Activated T-cell treated with anti-CD3 and anti-CD28 coated beads, Interleukin-2, amount 50 U/mL, for 1 hour (primary cell): ENCODE measurements at regions not wholly inside any gene's neighbourhood (a gene's known extent, or its start where the extent isn't known, plus 50 kb on each side); places are given as distances from the start of the nearest gene placed in this dataset.
"Not testable (repeated sequence)": the region's sequence is repeated elsewhere in the genome, so short reads cannot be mapped to it uniquely, and the experiment has no call there.

Experiments used
- DNase-seq: peaks from one replicate; pipeline ENCODE4 v3.0.0-alpha.2; 2020

DNA sequence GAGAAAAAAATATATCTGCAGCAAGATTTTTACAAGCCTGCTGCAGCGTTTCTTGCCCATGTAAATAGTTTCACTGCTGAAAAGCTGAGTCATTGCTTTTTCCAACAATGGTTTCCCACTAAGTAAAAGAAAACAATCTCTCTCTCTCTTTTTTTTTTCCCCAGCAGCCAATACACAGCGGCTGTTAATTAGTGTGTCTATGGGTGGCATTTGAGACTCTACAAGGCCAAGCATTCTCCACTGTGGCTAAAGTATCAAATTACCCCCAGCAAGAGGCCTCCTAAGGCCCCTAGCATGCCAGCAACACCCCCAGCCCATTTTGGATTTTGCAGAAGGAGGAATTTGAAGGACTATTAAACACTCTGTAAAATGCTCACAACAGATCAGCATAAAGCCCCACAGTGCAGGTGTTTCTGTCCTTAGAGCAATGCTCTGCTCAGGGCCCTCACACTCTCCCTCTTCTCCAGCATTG is 837.4 kb downstream of the TRIML1 start:
- DNase-seq = no peak

DNA sequence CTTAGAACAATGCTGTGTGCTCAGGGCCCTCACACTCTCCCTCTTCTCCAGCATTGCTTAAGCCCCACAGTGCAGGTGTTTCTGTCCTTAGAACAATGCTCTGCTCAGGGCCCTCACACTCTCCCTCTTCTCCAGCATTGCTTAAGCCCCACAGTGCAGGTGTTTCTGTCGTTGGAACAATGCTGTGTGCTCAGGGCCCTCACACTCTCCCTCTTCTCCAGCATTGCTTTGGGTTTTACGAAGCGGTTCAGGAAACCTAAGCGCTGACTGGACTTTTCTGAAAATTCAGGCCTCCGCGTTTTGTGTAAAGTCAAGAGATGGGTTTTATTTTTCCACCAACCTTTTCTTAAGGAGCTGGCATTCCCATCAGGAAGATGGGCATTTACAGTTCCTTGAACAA is 838.0 kb downstream of the TRIML1 start:
- DNase-seq = not testable (repeated sequence)

GRCh38 chr4:188984518-188984917 is 845.3 kb downstream of the TRIML1 start:
- DNase-seq = no peak

GRCh38 chr4:188986271-188986689 is 847.0 kb downstream of the TRIML1 start:
- no peak for DNase-seq

GRCh38 chr4:188987011-188987410 is 847.8 kb downstream of the TRIML1 start:
- DNase-seq = no peak

DNA sequence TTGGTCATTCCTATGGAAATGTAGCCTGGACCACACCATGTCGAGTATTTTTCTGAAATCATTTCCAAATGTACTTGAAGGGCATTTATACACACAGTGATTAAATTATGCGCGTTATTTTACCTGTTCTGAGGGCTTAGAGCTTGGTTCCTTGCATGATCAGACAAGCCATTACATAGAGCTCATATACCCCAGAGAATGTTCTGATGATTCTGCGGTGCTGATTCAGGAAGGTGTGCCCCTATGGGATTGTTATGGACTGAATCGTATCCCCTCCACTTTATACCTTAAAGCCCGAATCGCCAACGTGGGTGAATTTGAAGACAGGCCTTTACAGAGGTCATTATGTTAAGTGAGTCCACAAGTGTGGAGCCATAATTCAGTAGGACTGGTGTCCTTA is 848.9 kb downstream of the TRIML1 start:
- no peak for DNase-seq

DNA sequence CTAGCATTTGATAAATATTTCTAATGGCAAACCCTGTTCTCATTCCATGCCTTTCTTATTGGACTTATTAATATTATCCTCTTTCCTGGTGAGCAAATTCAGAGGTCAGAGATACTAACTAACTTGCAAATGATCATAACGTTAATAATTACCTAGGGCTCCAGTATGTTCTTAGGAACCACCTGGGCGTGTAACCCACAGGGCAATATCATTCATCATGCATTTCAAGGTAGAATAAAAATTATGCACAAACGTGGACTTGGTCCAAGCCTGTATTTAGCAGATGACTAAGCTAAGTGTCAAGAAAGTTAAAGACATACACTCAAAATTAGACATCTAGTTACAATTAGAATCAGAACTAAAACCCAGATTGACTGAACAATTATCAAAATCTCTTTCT is 850.1 kb downstream of the TRIML1 start:
- no peak for DNase-seq

DNA sequence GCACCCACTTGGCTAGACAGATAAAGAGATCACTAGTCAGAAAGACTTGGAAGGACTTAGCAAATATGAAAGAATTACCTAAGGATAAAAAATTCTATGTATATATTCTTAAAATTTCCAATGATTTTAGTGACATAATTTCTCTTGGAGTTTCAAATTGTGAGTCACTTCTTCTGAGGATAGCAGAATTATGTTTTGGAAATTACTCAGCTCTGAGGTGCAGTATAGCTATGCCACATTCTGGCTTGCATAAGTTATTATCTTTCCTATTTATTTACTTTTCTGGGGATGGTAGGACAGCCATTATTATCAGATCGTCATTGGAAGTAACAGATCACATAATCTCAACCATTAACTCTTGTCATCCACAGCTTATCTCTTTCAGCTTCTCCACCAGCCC is 853.5 kb downstream of the TRIML1 start:
- no peak for DNase-seq

GRCh38 chr4:188993871-188994270 is 854.6 kb downstream of the TRIML1 start:
- no peak for DNase-seq

GRCh38 chr4:189001283-189001970 is 862.2 kb downstream of the TRIML1 start:
- DNase-seq = no peak

- DNase-seq = no peak
Measured at GRCh38 chr4:189001971-189002450, 862.8 kb downstream of the TRIML1 start.

GRCh38 chr4:189002475-189002874 is 863.2 kb downstream of the TRIML1 start:
- DNase-seq = no peak

DNA sequence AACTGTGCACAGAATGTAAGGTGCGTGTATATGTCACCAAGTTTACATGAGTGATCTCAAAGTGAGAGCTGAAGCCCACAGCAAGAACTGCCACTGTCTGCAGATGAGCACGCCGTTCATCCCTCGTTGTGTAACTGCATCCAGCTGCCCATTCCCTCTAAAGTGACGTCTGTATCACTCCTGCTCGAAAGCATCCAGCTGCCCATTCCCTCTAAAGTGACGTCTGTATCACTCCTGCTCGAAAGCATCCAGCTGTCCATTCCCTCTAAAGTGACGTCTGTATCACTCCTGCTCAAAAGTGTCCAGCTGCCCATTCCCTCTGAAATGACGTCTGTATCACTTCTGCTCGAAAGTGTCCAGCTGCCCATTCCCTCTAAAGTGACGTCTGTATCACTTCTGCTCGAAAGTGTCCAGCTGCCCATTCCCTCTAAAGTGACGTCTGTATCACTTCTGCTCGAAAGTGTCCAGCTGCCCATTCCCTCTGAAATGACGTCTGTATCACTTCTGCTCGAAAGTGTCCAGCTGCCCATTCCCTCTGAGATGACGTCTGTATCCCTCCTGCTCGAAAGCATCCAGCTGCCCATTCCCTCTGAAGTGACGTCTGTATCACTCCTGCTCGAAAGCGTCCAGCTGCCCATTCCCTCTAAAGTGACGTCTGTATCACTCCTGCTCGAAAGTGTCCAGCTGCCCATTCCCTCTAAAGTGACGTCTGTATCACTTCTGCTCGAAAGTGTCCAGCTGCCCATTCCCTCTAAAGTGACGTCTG is 871.4 kb downstream of the TRIML1 start:
- not testable (repeated sequence) for DNase-seq

DNA sequence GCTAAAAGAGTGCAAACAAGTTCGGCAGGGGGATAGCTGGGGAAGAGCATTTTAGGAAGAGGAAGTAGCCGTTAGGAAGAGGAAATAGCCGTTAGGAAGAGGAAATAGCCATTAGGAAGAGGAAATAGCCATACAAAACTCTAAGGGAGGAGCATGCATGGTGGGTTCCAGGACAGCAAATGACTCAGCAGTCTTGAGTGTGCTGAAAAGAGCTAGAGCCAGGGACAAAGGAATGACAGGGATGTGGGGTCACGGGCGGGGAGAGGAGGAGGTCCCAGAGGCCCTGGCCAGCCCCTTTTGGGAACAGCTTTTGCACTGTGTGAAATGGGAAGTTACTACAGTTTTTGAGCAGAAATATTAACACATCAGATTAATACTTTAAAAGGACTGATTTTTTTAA is 882.6 kb downstream of the TRIML1 start:
- DNase-seq = no peak

- DNase-seq = no peak
Measured at GRCh38 chr4:189022440-189023035, 883.3 kb downstream of the TRIML1 start.

DNA sequence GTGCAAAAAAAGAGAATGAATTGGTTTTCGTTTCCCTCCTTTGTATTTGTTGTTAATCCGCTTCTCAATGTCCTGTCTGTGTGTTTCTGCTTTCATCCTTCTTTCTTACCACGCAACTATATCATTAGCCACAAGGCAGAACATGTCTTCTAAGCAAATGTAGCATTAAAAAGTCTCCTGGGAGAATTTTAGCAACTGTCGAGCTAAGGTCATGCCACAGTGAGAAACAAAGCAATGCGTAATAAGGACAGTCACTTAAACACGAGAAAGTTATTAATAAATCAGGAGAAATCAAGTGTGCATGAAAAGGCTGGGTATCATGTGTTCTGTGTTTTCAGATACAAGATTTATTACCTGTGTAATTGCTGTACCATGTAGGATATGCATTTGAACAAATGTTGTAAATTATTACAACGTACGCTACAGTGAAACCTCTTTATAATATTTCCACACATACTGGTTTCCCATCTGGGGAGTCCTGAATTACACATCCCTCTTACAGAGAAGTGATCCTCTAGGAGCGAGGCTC is 890.8 kb downstream of the TRIML1 start:
- DNase-seq = no peak

DNA sequence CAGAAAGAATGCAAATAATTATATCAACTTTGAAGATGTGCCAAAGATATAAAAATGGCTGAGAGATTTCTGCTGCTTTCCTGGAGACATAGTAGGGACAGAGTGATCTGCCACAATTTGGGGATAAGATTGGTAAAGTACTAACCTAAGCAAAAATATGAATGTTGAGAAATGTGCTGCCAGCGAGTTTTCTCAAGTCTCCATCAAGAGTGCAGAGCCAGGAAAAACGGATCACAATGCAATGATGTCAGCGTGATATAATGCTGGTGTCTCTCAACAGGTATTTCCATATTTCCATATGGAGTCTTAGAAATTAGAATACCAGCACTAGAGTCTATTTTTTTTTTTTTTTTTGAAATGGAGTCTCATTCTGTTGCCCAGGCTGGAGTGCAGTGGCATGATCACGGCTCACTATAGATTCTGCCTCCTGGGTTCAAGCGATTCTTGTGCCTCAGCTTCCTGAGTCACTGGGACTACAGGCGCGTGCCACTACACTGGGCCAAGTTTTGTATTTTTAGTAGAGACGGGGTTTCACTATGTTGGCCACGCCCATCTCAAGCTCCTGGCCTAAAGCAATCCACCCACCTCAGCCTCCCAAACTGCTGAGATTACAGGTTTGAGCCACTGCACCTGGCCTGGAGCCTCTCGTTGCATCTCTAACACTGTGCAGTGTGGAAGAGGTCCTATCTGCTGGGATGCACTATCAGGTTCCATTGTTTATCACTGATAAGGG is 893.5 kb downstream of the TRIML1 start:
- no peak for DNase-seq

GRCh38 chr4:189033801-189034347 is 894.6 kb downstream of the TRIML1 start:
- DNase-seq = no peak

GRCh38 chr4:189035091-189035490 is 895.9 kb downstream of the TRIML1 start:
- DNase-seq = no peak

GRCh38 chr4:189035654-189036053 is 896.4 kb downstream of the TRIML1 start:
- no peak for DNase-seq

- DNase-seq = no peak
Measured at GRCh38 chr4:189036906-189037305, 897.7 kb downstream of the TRIML1 start.

DNA sequence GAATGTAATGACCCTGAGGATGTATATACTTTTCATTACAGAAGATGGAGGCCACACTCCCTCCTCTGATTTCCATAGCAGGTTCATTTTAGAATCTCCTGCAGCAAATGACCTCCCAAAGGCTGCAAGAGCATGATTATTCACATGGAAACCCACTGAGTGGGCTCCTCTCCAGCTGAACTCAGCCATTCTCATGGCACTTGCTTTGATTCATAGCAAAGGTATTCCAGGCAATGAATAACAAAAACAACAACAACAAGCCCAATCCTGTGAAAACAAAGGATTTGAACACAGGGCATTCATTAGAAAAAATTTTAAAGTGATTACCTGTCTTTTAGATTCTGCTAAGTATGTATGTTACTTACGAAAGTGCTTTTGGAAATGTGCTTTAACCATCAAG is 894.0 kb upstream of the FRG1 start:
- DNase-seq = no peak

- no peak for DNase-seq
Measured at GRCh38 chr4:189048119-189048518, 892.6 kb upstream of the FRG1 start.
